CD8-positive, alpha-beta memory T cell (primary cell): ENCODE measurements at regions not wholly inside any gene's neighbourhood (a gene's known extent, or its start where the extent isn't known, plus 50 kb on each side); places are given as distances from the start of the nearest gene placed in this dataset.
"Not testable (repeated sequence)": the region's sequence is repeated elsewhere in the genome, so short reads cannot be mapped to it uniquely, and the experiment has no call there.

Experiments
- CTCF ChIA-PET: fragments of 350-600 bp; sonication (Branson Sonifier 250); formaldehyde crosslinking; loops from one replicate; lab custom pipeline; 2021; ENCODE audit warnings: antibody characterized with exemption; lab: Charles Lee
- POLR2A ChIA-PET: fragments of 350-600 bp; sonication (Branson Sonifier 250); formaldehyde crosslinking; loops from one replicate; lab custom pipeline; 2021; ENCODE audit warnings: antibody characterized with exemption; lab: Charles Lee
- DNase-seq, 5 donors: peaks; one replicate each; pipeline versions ENCODE4 v3.0.0 to v3.0.0-alpha.2; 2020 to 2022; ENCODE audit warnings: mixed read lengths in 1 of 5
- H3K27ac ChIP-seq: one replicate; pipeline ENCODE4 v1.7.0; 2013; ENCODE audit warnings: low read depth, mild to moderate bottlenecking, low read length, moderate library complexity
- H3K27me3 ChIP-seq: 2 replicates; pipeline ENCODE4 v1.7.0; 2013; ENCODE audit warnings: low read length, mild to moderate bottlenecking; ENCODE audit not compliant: insufficient read depth, poor library complexity, severe bottlenecking
- H3K36me3 ChIP-seq: 2 replicates; pipeline ENCODE4 v1.7.0; 2013; ENCODE audit warnings: mild to moderate bottlenecking, low read length, moderate library complexity; ENCODE audit not compliant: insufficient read depth
- H3K4me1 ChIP-seq: 2 replicates; pipeline ENCODE4 v1.7.0; 2013; ENCODE audit warnings: mild to moderate bottlenecking, low read length, moderate library complexity; ENCODE audit not compliant: insufficient read depth
- H3K4me3 ChIP-seq: 2 replicates; pipeline ENCODE4 v1.7.0; 2013; ENCODE audit warnings: mild to moderate bottlenecking, low read length
- H3K9me3 ChIP-seq: 2 replicates; pipeline ENCODE4 v1.7.0; 2013; ENCODE audit warnings: mild to moderate bottlenecking, low read length
- H3K27ac Mint-ChIP-seq, 8 donors: one replicate each; pipeline ENCODE4 v1.8.0; 2020 to 2021; ENCODE audit warnings: mixed read lengths in 8 of 8, mild to moderate bottlenecking in 6 of 8, inconsistent platforms in 3 of 8, moderate library complexity in 3 of 8
- H3K27me3 Mint-ChIP-seq, 2 donors: one replicate each; pipeline ENCODE4 v1.8.0; 2020 to 2021; ENCODE audit warnings: mixed read lengths in 2 of 2, mild to moderate bottlenecking in 1 of 2, moderate library complexity in 1 of 2
- H3K36me3 Mint-ChIP-seq, 3 donors: one replicate each; pipeline ENCODE4 v1.8.0; 2020 to 2021; ENCODE audit warnings: mixed read lengths in 3 of 3, inconsistent platforms in 1 of 3, mild to moderate bottlenecking in 1 of 3
- H3K4me1 Mint-ChIP-seq, 3 donors: one replicate each; pipeline ENCODE4 v1.8.0; 2020 to 2021; ENCODE audit warnings: mixed read lengths in 3 of 3, inconsistent platforms in 1 of 3, mild to moderate bottlenecking in 1 of 3
- H3K4me3 Mint-ChIP-seq, 7 donors: one replicate each; pipeline ENCODE4 v1.8.0; 2020 to 2021; ENCODE audit warnings: mixed read lengths in 7 of 7, mild to moderate bottlenecking in 6 of 7, moderate library complexity in 4 of 7, inconsistent platforms in 2 of 7
- H3K9me3 Mint-ChIP-seq, 5 donors: one replicate each; pipeline ENCODE4 v1.8.0; 2020 to 2022; ENCODE audit warnings: mixed read lengths in 5 of 5, mild to moderate bottlenecking in 3 of 5, moderate library complexity in 2 of 5, inconsistent platforms in 1 of 5

- H3K27me3 Mint-ChIP-seq, H3K36me3 ChIP-seq, H3K4me1 Mint-ChIP-seq, H3K27ac ChIP-seq, POLR2A ChIA-PET, H3K27me3 ChIP-seq, H3K4me3 Mint-ChIP-seq, H3K36me3 Mint-ChIP-seq, H3K4me1 ChIP-seq, H3K4me3 ChIP-seq, DNase-seq, CTCF ChIA-PET, H3K9me3 Mint-ChIP-seq, H3K9me3 ChIP-seq: not testable (repeated sequence)
- peak overlapping the region in 1 of 8 donors; percentile 9 for H3K27ac Mint-ChIP-seq
Measured at GRCh38 chr10:84761994-84762614, 433.7 kb downstream of the CCSER2 start.

- no peak for DNase-seq
- CTCF ChIA-PET, result no interaction called here
- Histone ChIP-seq H3K9me3 (no peaks in the 10 kb centered on the region), H3K27me3 (no peaks in the 10 kb centered on the region), H3K27ac (no peak overlapping the region), H3K4me1 (no peaks in the 10 kb centered on the region), H3K36me3 (no peaks in the 10 kb centered on the region), H3K4me3 (no peak overlapping the region)
- H3K4me1 Mint-ChIP-seq, result no peaks in the 10 kb centered on the region
- H3K27ac Mint-ChIP-seq, result no peak overlapping the region
- no peaks in the 10 kb centered on the region for H3K36me3 Mint-ChIP-seq
- H3K27me3 Mint-ChIP-seq, result peaks cover 2 to 4% of the 10 kb centered on the region in 2 donors
- POLR2A ChIA-PET, result no interaction called here
- H3K4me3 Mint-ChIP-seq, result no peak overlapping the region
- H3K9me3 Mint-ChIP-seq, result peaks cover 0 to 2% (median 0%) of the 10 kb centered on the region in 5 donors
Measured at GRCh38 chr10:84762754-84763394, 434.5 kb downstream of the CCSER2 start.

- H3K36me3 Mint-ChIP-seq, result no peaks in the 10 kb centered on the region
- POLR2A ChIA-PET, result no interaction called here
- H3K4me3 Mint-ChIP-seq, result no peak overlapping the region
Measured at GRCh38 chr10:84763965-84764364, 435.6 kb downstream of the CCSER2 start.

GRCh38 chr10:84765086-84765485 lies 436.7 kb downstream of the CCSER2 start:
- H3K36me3 ChIP-seq, result no peaks in the 10 kb centered on the region
- Mint-ChIP-seq H3K4me3 (no peak overlapping the region), H3K27me3 (peaks cover 2 to 4% of the 10 kb centered on the region in 2 donors), H3K4me1 (no peaks in the 10 kb centered on the region), H3K36me3 (no peaks in the 10 kb centered on the region), H3K9me3 (peaks cover 0 to 2% (median 0%) of the 10 kb centered on the region in 5 donors), H3K27ac (no peak overlapping the region)
- CTCF ChIA-PET, result no interaction called here
- no peak overlapping the region for H3K4me3 ChIP-seq
- H3K27me3 ChIP-seq, result no peaks in the 10 kb centered on the region
- no peaks in the 10 kb centered on the region for H3K4me1 ChIP-seq
- H3K9me3 ChIP-seq, result no peaks in the 10 kb centered on the region
- H3K27ac ChIP-seq, result no peak overlapping the region
- POLR2A ChIA-PET, result no interaction called here
- no peak for DNase-seq

More at GRCh38 chr10:84763965-84764364, 435.6 kb downstream of the CCSER2 start:
- Mint-ChIP-seq H3K9me3 (peaks cover 0 to 2% (median 0%) of the 10 kb centered on the region in 5 donors), H3K4me1 (no peaks in the 10 kb centered on the region), H3K27me3 (peaks cover 2 to 4% of the 10 kb centered on the region in 2 donors), H3K27ac (no peak overlapping the region)
- Histone ChIP-seq H3K27ac (no peak overlapping the region), H3K4me1 (no peaks in the 10 kb centered on the region), H3K27me3 (no peaks in the 10 kb centered on the region), H3K4me3 (no peak overlapping the region), H3K36me3 (no peaks in the 10 kb centered on the region), H3K9me3 (no peaks in the 10 kb centered on the region)
- CTCF ChIA-PET, result no interaction called here
- DNase-seq, result no peak

- Histone ChIP-seq H3K27ac (no peak overlapping the region), H3K9me3 (no peaks in the 10 kb centered on the region), H3K27me3 (no peaks in the 10 kb centered on the region), H3K4me3 (no peak overlapping the region), H3K36me3 (no peaks in the 10 kb centered on the region), H3K4me1 (no peaks in the 10 kb centered on the region)
- ChIA-PET POLR2A (no interaction called here), CTCF (no interaction called here)
- Mint-ChIP-seq H3K9me3 (peaks cover 0 to 2% (median 0%) of the 10 kb centered on the region in 5 donors), H3K4me3 (no peak overlapping the region), H3K27me3 (peaks cover 2 to 4% of the 10 kb centered on the region in 2 donors), H3K4me1 (no peaks in the 10 kb centered on the region), H3K27ac (no peak overlapping the region), H3K36me3 (no peaks in the 10 kb centered on the region)
- DNase-seq, result no peak
Measured at GRCh38 chr10:84765656-84766055, 437.3 kb downstream of the CCSER2 start.

GRCh38 chr10:84766923-84767322 lies 438.5 kb downstream of the CCSER2 start:
- H3K9me3 Mint-ChIP-seq, result peaks cover 0 to 3% (median 0%) of the 10 kb centered on the region in 5 donors
- Histone ChIP-seq H3K4me1 (no peaks in the 10 kb centered on the region), H3K4me3 (no peak overlapping the region), H3K27ac (no peak overlapping the region), H3K27me3 (no peaks in the 10 kb centered on the region), H3K9me3 (no peaks in the 10 kb centered on the region), H3K36me3 (no peaks in the 10 kb centered on the region)
- H3K36me3 Mint-ChIP-seq, result no peaks in the 10 kb centered on the region
- no peaks in the 10 kb centered on the region for H3K4me1 Mint-ChIP-seq
- DNase-seq, result no peak
- peaks cover 2 to 4% of the 10 kb centered on the region in 2 donors for H3K27me3 Mint-ChIP-seq
- ChIA-PET POLR2A (no interaction called here), CTCF (no interaction called here)
- H3K4me3 Mint-ChIP-seq, result no peak overlapping the region
- H3K27ac Mint-ChIP-seq, result no peak overlapping the region

- Mint-ChIP-seq H3K36me3 (no peaks in the 10 kb centered on the region), H3K27ac (no peak overlapping the region), H3K27me3 (peaks cover 2 to 4% of the 10 kb centered on the region in 2 donors), H3K4me1 (no peaks in the 10 kb centered on the region), H3K9me3 (peaks cover 0 to 3% (median 0%) of the 10 kb centered on the region in 5 donors), H3K4me3 (no peak overlapping the region)
- no peak for DNase-seq
- Histone ChIP-seq H3K9me3 (no peaks in the 10 kb centered on the region), H3K4me3 (no peak overlapping the region), H3K27me3 (no peaks in the 10 kb centered on the region), H3K4me1 (no peaks in the 10 kb centered on the region), H3K36me3 (no peaks in the 10 kb centered on the region), H3K27ac (no peak overlapping the region)
- CTCF ChIA-PET, result no interaction called here
- POLR2A ChIA-PET, result no interaction called here
Measured at GRCh38 chr10:84768132-84768531, 439.7 kb downstream of the CCSER2 start.

- H3K27ac Mint-ChIP-seq, result peak overlapping the region in 1 of 8 donors; percentile 4
- POLR2A ChIA-PET, result no interaction called here
- Histone ChIP-seq H3K36me3 (no peaks in the 10 kb centered on the region), H3K27ac (no peak overlapping the region), H3K27me3 (no peaks in the 10 kb centered on the region), H3K4me1 (no peaks in the 10 kb centered on the region), H3K9me3 (no peaks in the 10 kb centered on the region), H3K4me3 (no peak overlapping the region)
- no peak for DNase-seq
- H3K4me1 Mint-ChIP-seq, result no peaks in the 10 kb centered on the region
- H3K4me3 Mint-ChIP-seq, result no peak overlapping the region
- H3K9me3 Mint-ChIP-seq, result peaks cover 0 to 3% (median 0%) of the 10 kb centered on the region in 5 donors
- CTCF ChIA-PET, result no interaction called here
- H3K27me3 Mint-ChIP-seq, result peaks cover 0 to 2% of the 10 kb centered on the region in 2 donors
- H3K36me3 Mint-ChIP-seq, result no peaks in the 10 kb centered on the region
Measured at GRCh38 chr10:84770824-84771223, 442.4 kb downstream of the CCSER2 start.
